ENCODE measurements at regions not wholly inside any gene's neighbourhood (a gene's known extent, or its start where the extent isn't known, plus 50 kb on each side); places are given as distances from the start of the nearest gene placed in this dataset.

DNA sequence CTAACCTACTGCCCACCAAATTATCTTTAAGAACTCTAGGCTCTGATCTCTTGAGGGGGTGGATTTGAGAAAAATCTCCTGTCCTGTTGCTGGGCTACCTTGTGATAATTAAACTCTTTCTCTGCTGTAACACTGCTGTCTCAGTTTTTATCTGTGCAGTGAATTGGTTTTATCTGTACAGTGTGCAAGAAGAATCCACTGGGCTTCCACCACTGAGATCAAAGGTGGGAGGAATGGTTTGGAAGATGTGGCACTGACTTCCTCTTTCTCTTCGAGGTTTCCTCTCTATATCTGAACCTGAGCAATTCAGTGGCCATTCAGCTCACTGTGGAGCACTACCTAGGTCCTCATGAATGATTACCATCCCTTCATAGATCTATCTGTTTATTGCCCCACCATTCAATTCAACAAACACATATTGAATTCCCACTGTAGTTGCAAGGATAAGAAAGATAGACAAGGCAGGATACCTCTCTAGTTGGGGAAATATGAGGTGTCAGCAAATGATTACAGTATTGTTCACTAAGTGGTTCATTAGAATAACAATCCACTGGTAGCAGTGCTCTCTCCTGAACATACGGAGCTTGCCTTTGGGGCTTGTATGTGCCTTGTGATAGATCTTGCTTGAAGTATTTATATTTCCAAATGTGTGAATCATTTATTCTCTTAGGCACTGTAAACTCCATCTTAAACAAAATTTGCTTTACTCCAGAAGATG lies 172.1 kb upstream of the ARG1 start:
- ChIA-PET POLR2A (ENCODE audit: low non-redundant PET) (no interaction called here), CTCF (no interaction called here)
- DNase-seq (ENCODE audit: low spot score), result no peak
- no peak overlapping the region for H3K27ac ChIP-seq
- TF ChIP-seq CTCF (conservative IDR thresholded peaks at IDR 0.05; ENCODE audit: low read depth), result no peak

- TF ChIP-seq CTCF (conservative IDR thresholded peaks at IDR 0.05; ENCODE audit: low read depth), result no peak
- ChIA-PET POLR2A (ENCODE audit: low non-redundant PET) (no interaction called here), CTCF (no interaction called here)
- H3K27ac ChIP-seq, result no peak overlapping the region
- DNase-seq (ENCODE audit: low spot score), result no peak
These were observed 164.2 kb upstream of the ARG1 start for GRCh38 chr6:131408811-131409210.

DNA sequence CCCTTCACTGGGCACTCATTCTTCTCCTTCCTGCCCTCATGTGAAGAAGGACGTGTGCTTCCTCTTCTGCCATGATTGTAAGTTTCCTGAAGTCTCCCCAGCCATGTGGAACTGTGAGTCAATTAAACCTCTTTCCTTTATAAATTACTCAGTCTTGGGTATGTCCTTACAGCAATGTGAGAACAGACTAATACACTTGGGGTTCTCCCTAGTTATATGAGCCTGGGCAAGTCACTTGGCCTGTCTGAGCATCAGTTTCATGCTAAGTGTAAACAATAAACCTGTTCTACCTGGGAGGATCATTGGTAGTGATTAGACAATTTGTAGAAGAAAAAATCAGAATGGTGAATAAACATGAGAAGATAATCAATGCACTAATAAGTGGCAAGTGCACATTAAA lies 162.2 kb upstream of the ARG1 start:
- CTCF ChIA-PET, result no interaction called here
- no peak for TF ChIP-seq CTCF (conservative IDR thresholded peaks at IDR 0.05; ENCODE audit: low read depth)
- DNase-seq (ENCODE audit: low spot score), result no peak
- no peak overlapping the region for H3K27ac ChIP-seq
- POLR2A ChIA-PET (ENCODE audit: low non-redundant PET), result no interaction called here

DNA sequence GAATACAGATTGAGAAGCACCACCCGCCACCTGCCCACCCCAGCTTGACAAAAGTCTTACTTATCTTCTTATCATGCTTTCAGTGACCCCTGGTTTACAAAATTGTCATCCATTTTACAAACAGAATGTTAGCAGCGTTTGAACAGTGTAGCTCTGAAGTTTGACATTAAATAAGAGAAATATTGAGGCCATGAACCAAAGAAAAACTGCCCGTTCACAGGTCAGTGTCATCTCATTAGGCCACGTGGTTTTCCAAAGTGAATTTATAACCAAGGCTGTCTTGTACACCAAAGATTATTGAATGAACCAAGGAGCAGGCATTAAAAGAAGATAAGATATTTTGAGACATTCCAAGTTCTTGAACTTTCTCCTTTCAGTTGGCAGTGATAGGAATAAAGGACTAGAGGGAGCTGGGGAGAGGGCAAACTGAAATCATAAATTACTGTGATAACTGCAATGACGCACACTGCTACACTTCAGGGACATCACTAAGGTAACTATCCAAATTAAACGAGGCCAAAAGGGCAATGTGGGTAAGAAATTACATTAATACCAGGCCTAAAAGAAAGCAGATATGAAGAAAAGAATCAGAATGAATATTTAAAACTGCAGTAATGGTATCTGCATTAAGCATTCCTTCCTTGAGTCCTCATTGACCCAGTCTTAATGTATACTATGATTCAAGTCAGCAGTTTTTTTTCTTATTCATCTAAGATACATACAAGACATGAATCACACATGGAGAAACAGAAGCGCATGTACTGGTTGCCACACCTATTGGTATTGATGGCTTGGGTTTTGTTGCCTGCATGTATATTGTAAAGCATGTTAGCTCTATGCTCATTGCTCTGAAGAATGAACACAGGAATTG lies 159.8 kb upstream of the ARG1 start:
- ChIA-PET CTCF (no interaction called here), POLR2A (ENCODE audit: low non-redundant PET) (interaction anchor here (0.5 kb wide), 1 partner anchor 17 kb away, joined by 3 read pairs; no protein-coding TSS in a partner anchor)
- no peak overlapping the region for H3K27ac ChIP-seq
- DNase-seq (ENCODE audit: low spot score), result no peak
- TF ChIP-seq CTCF (conservative IDR thresholded peaks at IDR 0.05; ENCODE audit: low read depth), result no peak

- CTCF ChIA-PET, result no interaction called here
- TF ChIP-seq CTCF (conservative IDR thresholded peaks at IDR 0.05; ENCODE audit: low read depth), result no peak
- POLR2A ChIA-PET (ENCODE audit: low non-redundant PET), result interaction anchor here (0.5 kb wide), 1 partner anchor 16 kb away, joined by 3 read pairs; no protein-coding TSS in a partner anchor
These were observed 159.2 kb upstream of the ARG1 start for GRCh38 chr6:131413831-131414191.

DNA sequence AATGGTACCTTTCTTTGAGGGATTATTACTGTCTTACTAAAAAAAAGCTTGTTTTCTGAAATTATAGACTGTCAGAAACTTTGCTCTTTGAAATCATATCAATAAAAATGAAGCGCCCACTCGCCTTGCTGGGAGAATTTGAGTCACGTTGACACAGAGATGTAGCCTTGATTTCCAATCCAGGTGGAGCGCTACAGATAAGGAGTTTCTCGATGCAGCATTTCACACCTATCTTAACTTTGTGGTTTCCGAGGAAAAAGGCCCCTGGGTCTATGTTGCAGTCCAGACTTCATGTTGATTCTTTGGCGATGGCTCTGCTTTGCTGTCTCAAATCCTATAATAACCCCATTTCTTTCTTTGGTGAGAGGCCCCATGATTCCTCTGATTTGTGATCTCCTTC lies 158.1 kb upstream of the ARG1 start:
- DNase-seq (ENCODE audit: low spot score), result no peak
- POLR2A ChIA-PET (ENCODE audit: low non-redundant PET), result no interaction called here
- CTCF ChIA-PET, result interaction anchor here (0.7 kb wide), 1 partner anchor 160 kb away, joined by 3 read pairs; no protein-coding TSS in a partner anchor
- TF ChIP-seq CTCF (conservative IDR thresholded peaks at IDR 0.05; ENCODE audit: low read depth), result no peak
- H3K27ac ChIP-seq, result no peak overlapping the region

More at GRCh38 chr6:131413831-131414191, 159.2 kb upstream of the ARG1 start:
- DNase-seq (ENCODE audit: low spot score), result no peak
- H3K27ac ChIP-seq, result no peak overlapping the region
